GM12892 (cell line): ENCODE measurements at regions not wholly inside any gene's neighbourhood (a gene's known extent, or its start where the extent isn't known, plus 50 kb on each side); places are given as distances from the start of the nearest gene placed in this dataset.
"Not testable (repeated sequence)": the region's sequence is repeated elsewhere in the genome, so short reads cannot be mapped to it uniquely, and the experiment has no call there.

Source experiments
- DNase-seq: peaks from one replicate; pipeline ENCODE4 v3.0.0; 2011; ENCODE audit not compliant: insufficient read length
- FAIRE-seq: peaks from 2 replicates; lab custom pipeline; 2011; peaks lifted over from hg19 to GRCh38; lab: Jason Lieb, UNC
- POLR2A ChIP-seq: IDR thresholded peaks from 2 replicates; pipeline ENCODE4 v1.6.1; 2011; ENCODE audit warnings: low read depth, low read length, control low read depth
- POLR2AphosphoS5 ChIP-seq: IDR thresholded peaks from 2 replicates; pipeline ENCODE4 v1.6.1; 2011; ENCODE audit warnings: low read depth, low read length, control low read depth
- TAF1 ChIP-seq: IDR thresholded peaks from 2 replicates; pipeline ENCODE4 v1.6.1; 2011; ENCODE audit warnings: low read depth, mild to moderate bottlenecking, control low read depth, low read length, borderline replicate concordance

DNA sequence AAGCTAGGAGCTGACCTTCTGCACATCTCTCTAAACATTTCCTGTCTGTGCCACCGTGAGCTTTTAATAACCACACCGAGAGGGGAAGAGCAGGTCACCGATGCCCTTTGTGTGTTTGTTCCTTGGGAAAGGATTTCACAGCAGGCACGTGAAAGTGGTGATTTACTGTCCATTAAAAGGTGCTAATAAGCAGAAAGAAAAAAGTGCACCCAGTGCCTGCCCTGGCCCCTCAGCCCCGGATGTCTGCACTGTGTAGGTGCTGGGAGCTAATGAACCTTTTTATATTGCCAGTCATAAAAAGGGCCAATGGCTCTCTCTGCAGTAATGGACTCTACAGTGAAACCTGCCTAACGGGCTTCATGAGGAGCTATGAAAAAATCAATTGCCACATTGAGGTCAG is 312.6 kb downstream of the C6orf118 start:
- DNase-seq (no peak), FAIRE-seq (no peak)
- no peak for TF ChIP-seq TAF1
- TF ChIP-seq POLR2AphosphoS5: no peak
- no peak for TF ChIP-seq POLR2A

DNA sequence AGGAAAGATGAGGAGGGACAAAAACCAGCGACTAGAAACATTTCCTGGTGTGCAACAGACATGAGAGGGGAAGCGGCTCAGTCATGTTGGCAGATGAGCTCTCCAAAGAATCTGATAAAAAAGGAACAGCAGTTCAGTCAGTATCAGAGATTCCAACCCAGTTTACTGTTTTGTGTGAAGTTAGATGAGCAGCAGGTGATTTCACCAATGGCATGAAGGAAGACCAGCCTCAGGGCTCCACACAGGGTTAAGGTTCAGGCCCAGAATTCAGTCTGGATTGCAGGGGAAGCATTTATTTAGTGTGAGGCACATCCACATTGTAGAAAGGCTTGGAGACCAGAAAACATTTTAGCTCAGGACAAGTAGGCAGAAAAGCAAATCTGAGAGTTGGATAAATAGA is 317.8 kb downstream of the C6orf118 start:
- no peak for TF ChIP-seq TAF1
- TF ChIP-seq POLR2AphosphoS5: no peak
- no peak for TF ChIP-seq POLR2A
- FAIRE-seq: no peak
- no peak for DNase-seq

DNA sequence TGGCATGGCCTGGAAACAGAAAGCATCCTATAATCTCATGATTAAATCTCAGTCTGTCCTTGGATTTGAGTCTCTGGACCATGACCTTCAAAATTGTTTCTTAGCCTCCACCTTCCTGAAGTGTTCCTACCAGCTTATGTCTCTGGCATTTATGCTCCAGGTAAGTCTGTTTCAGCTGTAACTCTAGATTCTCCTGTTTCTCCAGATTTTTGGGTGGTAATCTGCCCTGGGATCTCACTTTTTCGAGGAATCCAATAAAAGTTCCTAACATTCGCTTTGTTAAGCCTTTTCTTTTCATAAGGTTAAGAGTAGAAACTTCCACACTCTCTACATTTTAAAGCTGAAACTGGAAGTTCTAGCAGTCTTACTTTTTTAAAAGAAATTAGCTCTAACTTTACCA is 318.5 kb downstream of the C6orf118 start:
- DNase-seq (no peak), FAIRE-seq (no peak)
- TF ChIP-seq POLR2A (no peak), TAF1 (no peak), POLR2AphosphoS5 (no peak)

DNA sequence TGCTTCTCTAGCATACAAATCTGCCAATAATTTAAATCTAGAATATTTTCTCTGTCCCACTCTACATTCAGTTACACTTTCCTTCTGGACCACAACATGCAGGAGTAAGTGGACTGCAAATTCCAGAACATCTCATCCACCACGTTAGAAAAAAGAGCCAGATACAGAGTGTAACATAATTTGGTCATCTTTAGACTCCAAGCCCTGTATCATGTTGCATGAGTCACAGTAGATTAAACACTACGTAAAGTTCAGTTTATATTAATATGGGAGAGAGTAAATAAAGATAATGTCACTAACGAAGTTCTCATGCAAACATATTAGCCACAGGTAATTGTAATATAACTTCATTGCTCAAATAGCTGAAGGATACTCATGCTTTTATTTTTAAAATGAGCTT is 327.0 kb downstream of the C6orf118 start:
- TF ChIP-seq TAF1 (no peak), POLR2AphosphoS5 (no peak), POLR2A (no peak)
- no peak for FAIRE-seq
- DNase-seq: no peak

DNA sequence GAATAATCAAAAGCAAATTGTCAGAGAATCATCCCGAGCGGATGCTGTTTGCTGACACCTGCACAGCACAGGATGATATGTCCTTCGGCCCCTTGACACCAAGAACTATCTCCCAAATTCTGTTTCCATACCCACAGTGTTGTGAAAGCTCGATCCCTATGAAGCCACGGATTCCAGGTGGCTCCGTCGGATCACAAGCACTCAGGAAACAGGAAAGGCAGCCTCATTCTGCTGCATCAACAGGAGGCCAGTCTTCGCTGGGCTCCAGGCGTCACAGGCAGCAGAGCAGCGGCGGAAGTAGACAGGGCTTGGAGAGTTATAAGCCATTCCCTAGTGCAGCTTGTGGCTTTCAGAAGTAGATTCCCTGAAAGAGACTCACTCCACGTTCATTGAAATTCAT is 342.3 kb downstream of the C6orf118 start:
- FAIRE-seq: no peak
- TF ChIP-seq TAF1: no peak
- TF ChIP-seq POLR2A: no peak
- no peak for TF ChIP-seq POLR2AphosphoS5
- no peak for DNase-seq

DNA sequence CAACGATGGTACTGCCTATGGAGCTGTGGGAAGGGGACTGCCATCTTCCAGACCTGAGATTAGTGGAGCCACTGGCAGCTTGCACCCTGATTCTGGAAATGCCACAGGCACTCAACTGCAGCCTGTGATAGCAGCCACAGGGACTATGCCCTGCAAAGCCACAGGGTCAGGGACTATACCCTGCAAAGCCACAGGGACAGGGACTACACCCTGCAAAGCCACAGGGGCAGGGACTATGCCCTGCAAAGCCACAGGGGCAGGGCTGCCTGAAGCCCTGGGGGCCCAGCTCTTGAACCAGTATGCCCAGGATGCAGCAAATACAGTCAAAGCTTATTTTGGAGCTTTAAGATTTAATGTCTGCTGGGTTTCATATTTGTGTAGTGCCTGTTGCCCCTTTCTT is 346.6 kb downstream of the C6orf118 start:
- DNase-seq (no peak), FAIRE-seq (no peak)
- no peak for TF ChIP-seq TAF1

DNA sequence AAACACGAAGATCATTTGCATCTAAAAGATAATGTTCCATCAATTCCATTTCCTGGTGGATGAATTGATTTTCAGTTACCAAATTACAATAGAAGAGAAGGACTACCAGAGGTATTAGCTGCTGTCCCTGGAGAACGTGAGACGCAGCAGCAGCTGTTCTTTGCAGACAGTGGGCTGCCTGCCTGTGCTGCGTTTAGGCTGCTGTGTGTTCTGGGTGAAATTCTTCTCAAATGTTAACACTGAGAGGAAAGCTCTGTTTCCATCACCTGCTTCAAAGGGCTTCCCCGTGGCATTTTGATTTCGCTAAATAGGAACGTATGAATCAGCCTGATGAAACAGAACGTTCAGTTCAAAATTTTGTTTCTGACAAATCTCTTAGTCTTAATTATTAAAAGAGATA is 362.2 kb downstream of the C6orf118 start:
- no peak for DNase-seq
- no peak for TF ChIP-seq TAF1
- TF ChIP-seq POLR2A: no peak
- TF ChIP-seq POLR2AphosphoS5: no peak
- no peak for FAIRE-seq

DNA sequence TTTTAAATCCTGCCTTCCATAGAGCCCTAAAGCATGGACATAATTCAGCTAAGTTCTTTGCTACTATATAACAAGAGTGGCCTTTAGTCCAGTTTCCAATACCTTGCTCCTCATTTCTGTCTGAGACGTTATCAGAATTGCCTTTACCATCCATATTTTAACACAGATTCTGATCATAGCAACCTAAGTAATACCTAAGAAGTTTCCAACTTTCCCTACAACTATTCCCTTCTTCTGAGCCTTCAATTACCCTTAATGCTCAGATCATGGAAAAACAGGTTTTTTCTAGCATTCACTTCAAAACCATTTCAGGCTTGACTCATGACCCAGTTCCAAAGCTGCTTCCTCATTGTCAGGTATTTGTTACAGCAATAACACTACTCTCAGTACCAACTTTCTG is 367.1 kb downstream of the C6orf118 start:
- no peak for FAIRE-seq
- no peak for DNase-seq

DNA sequence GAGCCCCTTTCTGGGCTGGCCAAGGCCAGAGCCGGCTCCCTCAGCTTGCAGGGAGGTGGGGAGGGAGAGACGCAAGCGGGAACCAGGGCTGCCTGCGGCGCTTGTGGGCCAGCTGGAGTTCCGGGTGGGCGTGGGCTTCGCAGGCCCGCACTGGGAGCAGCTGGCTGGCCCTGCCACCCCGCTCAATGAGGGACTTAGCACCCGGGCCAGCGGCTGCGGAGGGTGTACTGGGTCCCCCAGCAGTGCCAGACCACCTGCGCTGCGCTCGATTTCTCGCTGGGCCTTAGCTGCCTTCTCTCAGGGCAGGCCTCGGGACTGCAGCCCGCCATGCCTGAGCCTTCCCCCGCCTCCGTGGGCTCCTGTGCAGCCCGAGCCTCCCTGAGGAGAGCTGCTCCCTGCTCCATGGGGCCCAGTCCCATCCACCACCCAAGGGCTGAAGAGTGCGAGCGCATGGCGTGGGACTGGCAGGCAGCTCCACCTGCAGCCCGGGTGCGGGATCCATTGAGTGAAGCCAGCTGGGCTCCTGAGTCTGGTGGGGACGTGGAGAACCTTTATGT is 376.1 kb downstream of the C6orf118 start:
- not testable (repeated sequence) for DNase-seq, FAIRE-seq

More for the DNA sequence above, 367.1 kb downstream of the C6orf118 start:
- TF ChIP-seq POLR2AphosphoS5 (no peak), TAF1 (no peak), POLR2A (no peak)

DNA sequence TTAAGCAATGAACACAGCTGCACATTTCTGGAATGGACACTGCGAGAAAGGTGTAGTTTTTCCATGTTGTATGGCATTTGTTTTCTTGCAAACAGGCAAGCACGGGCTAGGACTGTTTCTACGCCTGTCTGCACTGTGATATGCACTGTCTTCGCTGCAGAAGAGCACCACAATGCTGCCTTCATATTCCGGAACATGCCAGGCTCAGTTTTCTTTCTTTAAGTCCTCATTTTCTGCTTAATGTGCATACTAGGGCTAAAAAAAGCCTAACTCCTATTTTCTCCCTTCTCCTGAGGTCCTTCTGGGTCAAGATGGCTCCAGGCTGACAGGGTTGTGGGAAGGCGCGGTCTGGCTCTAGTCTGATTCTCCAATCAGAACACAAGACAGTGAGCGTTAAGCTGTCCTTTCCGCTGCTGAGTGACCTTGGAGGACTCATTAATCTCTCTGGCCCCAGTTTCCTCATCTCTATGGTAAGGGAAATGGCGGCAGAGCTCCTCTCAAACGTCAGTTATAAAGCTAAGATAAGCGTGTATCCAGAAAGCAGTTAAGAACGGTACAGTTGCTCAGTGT is 379.9 kb downstream of the C6orf118 start:
- TF ChIP-seq POLR2AphosphoS5 (no peak), TAF1 (no peak)
- DNase-seq (no peak), FAIRE-seq (no peak)

DNA sequence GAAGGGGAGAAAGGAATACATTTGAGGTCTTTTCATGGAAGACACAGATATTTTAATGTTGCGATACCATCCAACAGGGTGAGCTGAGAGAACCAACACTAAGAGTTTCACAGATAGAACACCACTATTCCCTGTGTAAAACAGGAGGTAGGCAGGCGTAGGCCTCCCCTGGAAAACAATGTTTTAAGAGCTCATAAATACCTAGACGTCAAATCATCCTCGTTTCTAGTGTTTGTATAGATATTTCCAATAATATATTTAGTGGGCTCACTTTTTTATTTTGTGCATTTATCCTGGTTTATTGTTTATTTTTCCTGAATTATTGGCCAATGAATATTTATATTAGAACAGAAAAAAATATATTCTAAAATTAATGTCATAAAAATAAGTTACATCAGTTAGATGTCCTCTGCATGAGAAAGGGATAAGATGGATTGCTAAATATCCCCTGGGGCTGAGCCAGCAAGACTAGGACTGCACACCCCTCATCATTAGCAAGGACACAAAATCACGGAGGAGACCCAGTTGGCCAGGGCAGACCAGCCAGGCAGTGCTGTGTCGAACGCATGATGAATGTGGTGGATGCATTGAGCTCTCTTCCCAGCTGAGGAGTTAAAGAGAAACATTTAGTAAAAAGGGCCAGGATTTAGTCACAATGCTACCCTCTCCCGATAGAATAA is 380.5 kb downstream of the C6orf118 start:
- DNase-seq (no peak), FAIRE-seq (no peak)
- TF ChIP-seq TAF1 (no peak), POLR2A (no peak), POLR2AphosphoS5 (no peak)

DNA sequence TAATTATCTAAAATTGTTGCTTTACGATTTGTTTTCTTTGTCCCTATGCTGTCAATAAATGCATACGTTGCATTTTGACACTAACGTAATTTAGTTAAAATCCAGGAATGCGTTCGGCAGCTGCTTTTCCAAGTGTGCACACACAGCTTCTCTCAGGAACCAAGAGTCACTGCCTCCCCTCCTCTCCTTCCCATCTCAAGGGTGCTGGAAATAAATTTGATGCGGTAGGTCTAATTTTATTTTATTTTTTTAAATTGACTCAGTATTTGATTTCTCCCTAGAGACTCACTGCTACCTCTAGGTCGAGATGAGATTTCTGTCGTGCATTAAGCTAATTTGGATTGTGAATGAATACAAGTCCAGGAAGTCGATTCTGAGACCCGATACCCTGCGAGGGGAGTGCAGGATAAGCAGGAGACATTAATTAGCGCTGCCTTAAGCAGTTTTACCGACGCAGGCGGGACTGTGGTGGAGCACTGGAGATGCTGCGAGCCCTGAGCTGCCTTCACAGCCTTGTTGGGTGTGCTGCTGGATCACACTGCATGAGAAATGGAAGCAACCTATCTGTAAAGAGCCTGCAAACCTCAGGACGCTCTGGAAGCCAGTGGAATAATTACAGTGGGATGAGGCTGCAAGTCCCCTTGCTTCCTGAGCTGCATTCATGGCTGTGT is 381.2 kb downstream of the C6orf118 start:
- DNase-seq: no peak
- FAIRE-seq: no peak
- no peak for TF ChIP-seq POLR2AphosphoS5
- TF ChIP-seq TAF1: no peak
- TF ChIP-seq POLR2A: no peak
